Suppressor macrophage treated with lipopolysaccharide for 1 hour (primary cell): ENCODE measurements at regions not wholly inside any gene's neighbourhood (a gene's known extent, or its start where the extent isn't known, plus 50 kb on each side); places are given as distances from the start of the nearest gene placed in this dataset.

Source experiments
- DNase-seq, 3 donors: peaks; one replicate each; pipeline ENCODE4 v3.0.0-alpha.2; 2020 to 2022

DNA sequence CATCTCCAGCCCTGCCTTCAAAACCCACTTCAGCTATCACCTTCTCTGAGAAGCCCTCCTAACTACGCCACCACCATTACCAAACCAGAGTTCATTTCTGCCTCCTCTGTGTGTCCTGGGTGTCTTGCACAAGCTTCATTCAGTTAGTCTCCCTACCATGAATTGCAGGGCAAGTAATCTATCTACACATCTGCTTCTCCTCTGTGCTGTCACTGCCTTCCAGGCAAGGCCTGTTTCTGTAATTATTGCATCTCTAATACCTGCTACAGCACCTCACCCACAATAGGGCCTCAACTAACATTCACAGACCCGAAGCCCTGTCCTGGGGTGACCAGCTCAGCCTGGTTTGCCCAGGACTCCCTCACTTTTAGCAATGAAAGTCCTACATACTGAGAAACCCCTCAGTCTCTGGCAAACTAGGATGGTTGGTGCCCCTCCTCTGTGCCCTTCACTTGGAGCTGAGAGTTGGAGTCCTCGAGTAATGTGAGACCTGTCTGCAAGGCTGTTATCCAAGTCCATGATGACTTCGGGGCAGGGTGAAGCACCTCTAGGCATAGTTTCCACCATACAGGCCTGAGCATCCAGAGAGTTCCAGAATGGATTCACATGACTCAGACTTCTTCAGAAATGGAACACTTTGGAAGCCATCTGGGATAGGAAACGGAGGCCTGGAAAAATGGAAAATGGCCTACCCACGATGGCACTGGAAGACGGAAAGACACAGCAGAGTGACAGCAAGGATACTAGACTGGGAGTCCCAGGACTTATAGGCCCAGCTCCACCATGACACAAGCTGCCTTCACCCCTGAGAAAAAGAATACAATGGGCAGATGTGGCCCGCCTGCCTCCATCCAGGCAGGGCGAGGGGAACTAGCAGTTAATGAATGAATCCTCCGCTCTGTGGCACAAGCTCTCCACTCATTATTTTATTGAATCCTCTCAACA is 269.3 kb downstream of the BUD13 start:
- no peak for DNase-seq

DNA sequence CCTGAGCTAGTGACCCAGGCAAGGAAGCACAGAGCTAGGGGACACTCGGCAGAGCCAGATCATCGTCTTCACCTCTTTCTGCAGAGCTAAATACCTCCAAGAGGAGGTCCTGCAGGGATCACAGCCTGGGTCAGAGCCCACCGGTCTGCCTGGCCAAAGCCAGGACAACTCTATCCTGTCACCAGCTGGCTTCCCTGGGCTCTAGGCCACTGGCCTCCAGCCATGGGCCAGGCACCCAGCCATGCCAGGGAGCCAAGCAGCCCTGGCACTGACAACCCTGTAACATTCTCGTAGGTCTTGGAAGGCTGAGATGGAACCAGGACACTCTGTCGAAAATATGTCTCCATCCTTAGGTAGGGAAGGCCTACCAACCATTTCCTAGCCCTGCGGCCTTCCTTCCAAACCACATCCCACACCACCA is 270.1 kb downstream of the BUD13 start:
- no peak for DNase-seq

DNA sequence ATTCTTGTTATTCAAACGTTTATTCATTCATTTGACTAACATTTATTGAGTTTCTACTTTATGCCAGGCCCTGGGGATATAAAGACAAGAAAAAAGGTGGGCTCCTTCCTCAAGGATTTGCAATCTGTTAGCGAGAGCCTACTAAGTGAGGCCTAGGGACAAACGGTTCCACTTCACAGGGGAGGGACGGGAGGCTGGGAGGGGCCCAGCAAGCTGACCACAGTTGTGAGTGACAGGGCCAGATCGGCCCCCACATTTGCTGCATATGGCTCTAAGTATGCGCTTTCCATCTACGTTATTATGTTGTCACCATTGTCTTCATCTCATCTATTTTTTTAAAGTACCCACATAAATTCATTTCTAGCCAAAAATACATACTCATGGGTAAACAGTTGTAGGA is 271.1 kb downstream of the BUD13 start:
- no peak for DNase-seq

DNA sequence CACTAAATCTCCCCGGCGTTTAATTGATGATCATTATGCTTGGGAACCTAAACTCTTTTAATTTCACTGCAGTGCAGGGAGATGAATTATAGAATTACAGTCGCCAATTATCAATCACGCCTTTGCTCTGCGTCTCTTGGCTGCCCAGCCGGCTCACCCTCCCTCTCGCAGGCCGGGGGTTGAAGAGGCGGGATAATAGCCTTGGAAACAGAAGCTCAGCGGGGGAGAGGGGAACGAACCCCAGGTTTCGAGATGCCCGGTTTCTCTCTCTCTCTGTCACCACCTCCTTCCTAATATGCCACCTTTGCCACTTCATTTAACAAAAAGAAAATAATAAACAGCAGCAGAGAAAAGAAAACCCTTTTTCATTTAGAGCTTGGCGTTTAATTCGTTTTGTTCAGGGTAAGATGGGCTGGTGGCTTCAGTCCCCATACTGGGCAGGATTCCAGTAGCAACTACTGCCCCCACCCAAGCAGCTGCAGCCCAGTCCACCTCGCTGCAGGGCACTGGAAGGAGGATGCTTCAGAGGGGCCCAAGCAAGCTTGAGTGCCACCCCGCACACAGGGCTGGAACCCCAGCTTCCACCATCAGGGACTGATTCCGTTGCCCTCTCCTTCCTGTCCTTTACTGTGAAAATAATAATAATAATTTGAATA is 271.7 kb downstream of the BUD13 start:
- DNase-seq, result no peak

DNA sequence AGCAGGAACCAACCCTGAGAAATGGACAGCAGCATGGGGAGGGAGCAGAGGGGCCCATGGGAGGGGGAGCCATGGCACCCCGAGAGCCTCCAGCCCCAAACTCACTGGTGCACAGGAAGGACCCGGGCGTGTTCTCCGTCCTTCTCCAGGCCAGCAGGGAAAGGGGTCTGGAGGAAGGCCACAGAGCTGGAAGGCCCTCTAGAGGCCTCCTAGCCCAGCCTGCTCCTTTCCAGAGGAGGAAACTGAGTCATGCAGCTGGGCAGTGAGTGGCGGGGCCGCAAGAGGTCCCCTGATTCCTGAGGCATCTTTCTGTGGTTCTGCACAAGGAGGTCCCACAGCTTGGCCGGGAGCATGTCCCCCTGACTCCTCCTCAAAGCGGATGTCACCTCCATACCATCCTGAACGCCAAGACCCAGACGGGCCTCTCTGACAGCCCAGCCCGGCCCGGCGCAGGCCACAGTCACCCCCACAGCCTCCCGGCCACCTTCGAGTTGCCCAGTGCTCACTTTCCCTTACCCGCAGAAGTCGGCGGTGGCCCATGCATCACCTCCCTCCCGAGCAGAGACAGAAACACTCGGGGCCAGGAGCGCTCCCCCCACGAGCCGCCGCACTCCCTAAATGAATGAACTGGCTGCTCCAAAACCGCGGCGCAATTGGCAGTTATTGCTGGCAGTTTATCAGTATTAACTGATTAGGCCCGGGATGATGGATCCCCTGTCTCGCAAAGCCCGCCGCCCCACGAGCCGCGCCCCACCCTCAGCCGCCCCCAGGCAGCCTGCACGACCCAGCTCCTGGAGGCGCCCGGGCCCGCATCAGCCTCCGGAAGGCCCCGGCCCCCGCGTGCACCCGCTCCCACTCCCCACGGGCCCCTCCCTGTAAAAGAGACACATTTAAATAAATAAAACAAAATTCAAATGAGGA is 272.5 kb downstream of the BUD13 start:
- DNase-seq, result no peak

DNA sequence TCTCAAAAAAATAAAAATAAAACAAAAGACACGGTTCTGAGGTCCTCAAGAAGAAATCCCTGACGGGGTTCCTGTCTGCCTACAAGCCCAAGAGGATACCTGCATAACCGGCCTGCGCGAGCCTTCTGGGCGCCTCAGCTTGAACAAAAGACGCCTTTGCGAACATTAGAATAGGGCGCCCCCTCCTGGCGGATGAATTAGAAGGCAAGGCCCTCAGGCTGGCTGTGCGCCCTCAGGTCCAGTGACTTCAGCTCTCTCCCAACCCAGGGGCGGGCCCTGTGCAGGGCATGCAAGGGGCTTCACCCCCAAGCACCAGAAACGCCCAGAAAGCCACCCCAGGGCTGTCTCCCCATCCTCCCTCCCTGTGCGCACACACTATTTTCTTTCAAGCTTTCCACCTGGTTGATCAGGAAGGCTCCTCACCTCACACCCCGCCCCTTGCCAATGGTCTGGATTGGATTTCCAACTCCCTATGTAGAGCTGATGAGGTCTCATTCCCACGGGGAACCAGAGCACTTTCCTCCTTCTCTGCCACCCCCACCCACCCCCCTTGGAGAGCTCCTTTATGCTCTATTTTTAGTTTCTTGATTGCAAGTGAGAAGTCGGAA is 273.3 kb downstream of the BUD13 start:
- peak; percentile 70 to 89 (median 76) for DNase-seq

DNA sequence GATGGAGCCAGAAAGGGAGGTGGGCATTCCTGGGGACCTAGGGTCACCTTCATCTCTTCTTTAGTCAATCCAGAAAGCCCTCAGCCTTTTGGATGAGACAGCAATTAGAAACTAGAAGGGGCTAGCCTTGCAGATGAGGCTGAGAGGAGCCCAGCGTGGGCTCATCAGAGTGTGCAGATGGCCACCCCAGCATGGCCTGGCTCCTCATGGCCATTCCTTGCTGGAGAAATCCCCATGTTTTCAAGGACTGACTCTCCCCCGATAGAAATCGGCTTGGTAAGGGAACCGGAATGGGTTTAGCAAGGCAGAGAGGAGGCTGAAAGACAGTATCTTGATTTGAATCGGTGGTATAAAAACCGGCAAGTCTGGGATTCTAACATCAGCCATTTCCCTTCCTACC is 274.6 kb downstream of the BUD13 start:
- no peak for DNase-seq

DNA sequence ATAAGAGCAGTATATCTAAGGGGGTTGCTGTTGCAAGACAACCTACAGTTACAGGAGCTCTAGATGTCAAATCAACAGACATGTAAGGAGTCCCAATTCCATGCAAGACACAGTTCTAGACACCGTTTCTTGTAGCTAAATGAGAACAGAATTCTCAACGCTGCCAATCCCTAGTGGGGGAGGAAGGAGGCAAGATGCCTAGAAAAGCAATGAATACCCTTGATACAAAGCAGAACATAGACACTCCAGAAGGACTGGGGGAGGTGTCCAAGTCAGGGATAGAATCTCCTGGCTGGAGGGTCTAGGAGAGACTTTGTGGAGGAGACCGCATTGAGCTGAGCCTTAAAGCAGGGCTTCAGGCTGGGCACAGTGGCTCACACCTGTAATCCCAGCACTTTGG is 280.2 kb downstream of the BUD13 start:
- no peak for DNase-seq

DNA sequence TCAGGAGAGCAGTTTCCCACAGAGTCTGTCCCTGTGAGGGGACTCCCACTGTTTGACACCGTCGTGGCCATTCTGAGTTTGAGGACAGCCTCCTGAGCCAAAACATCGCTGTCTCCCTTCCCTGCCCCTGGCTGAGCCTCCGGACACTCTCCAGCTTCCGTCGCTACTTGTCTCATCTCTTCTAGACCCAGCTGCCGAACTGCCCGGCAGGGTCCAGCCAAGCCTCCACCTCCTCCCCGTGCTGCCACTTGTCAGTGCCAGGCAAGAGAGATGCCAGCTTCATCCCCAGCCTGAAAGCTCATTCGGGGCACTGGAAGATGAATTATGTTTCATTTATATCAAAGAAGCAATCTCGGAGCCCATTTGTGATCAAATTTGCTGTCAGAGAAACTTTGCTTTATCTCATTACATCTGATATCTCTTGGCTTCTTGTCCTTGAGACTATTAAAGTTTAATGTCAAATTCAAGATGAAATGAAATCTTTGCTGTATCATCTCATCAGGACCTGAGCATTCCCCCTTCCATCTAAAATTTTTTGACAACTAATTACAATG is 283.9 kb downstream of the BUD13 start:
- DNase-seq, result no peak

DNA sequence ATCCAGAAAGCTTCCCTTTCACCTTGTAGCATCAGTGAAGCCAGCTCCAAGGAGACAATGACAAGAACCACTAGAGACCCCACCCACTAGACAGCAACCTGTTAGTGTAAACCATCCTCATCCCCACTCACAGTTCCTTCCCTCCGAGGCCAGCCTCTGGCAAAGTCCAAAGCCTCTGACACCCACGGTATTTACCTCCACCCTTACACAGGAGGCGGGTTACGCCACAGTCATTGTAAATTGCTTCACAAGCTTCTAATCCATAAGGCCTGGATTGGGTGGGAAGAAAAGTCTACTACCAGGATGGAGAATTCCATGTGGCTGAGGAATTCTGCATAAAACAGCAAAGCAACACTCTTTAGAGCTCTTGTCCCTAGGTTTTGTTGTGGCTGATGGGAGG is 287.4 kb downstream of the BUD13 start:
- no peak for DNase-seq

DNA sequence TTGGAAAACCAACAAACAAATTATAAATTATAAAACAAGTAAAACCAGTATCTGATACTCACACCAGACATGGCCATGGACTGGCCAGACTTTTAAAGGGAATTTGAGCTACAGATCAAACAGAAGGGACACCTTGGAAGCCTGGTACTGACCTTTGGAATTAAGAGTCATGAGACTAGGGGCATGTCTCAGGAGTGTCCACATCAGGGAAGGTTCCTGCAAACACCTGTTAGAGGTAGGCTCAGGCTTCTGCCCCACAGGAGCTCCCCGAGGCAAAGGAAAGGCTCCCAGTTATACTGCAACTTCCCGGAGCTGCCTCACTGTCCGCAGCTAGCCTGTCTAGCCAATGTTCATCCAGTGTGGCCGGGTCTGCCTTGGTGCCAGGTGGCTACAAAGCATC is 290.1 kb downstream of the BUD13 start:
- DNase-seq, result no peak

DNA sequence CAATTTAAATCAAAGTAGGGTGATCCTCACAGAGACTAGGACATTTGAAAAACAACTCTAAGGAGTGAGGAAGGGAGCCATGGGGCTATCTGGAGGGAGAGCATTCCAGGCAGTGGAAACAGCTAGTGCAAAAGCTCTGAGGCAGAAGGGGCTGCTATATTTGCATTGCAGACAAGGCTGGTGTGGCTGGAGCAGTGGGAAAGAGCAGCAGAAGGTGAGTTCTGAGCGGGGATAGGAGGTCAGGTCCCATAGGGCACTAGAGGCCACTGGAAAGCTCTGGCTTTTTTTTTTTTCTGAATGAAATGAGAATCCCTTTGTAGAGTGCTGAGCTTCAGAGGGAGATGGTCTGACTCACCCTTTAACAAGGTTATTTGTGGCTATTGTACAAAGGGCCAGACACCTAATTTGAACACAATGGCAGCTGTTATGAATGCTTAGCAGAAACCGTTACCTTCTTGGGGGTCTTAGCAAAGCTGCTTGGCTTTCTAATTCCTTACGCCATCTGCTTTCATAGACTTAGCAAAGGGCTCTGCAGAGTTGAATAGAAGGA is 291.6 kb downstream of the BUD13 start:
- DNase-seq, result no peak

DNA sequence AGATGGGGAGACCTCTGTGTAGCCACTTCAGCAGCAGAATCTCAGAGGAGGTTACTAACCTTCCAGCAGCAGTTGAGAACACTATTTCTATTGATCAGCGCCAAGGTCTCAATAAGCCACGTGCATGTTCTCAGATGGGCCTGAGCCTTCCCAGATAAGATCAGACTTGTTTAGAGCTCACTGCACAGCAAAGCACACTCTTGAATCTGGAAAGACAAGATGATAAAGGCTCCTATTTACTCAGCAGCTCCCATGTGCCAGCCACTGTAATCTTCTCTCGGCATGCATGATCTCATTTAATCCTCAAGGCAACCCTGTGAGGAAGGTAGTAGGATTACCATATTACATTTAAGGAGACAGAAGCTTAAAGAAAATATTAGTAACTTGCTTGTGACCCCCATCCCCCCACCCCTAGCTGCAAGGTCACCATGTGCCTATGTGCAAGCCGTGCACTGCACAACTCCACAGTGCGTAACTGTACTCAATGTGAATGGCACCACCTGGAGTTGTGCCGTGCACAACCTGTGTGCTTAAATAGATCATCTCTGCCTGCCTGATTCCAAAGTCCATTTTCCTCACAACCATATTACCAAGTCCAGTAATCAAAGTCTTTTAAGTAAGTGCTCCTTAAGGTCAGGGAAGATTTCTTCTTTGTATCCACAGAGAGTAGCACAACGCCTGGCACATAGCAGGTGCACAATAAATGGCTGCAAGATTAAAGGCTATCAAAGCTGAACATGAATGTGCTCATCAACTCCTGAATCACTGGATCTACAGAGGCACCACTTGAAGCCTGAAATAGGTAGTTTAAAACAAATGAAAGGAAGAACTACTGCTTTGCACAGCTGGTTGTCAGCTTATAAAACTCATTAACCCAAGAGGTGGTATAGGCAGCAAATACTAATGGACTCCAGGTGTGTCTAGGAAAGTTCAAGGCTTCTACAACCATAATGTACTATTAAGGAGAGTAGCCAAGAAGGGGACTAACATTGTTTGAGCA is 293.8 kb downstream of the BUD13 start:
- no peak for DNase-seq

DNA sequence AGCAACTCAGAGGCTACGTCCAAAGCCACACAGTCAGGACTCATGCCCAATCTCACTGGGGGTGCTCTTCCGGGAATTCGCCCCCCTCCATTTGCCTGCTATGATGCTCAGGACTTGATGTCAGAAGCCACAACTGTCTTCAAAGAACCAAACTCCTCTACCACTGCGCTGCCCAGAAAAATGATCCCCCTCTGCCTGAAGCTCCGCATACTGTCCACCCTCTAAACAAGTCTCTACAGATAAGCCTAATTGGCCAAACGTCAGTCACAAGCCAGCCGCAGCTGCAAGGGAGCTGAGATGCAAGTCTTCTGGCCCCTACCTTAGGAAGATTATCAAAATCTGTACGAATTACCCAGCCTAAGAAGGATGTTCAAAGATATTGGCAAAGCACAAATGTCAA is 294.6 kb downstream of the BUD13 start:
- DNase-seq, result no peak

DNA sequence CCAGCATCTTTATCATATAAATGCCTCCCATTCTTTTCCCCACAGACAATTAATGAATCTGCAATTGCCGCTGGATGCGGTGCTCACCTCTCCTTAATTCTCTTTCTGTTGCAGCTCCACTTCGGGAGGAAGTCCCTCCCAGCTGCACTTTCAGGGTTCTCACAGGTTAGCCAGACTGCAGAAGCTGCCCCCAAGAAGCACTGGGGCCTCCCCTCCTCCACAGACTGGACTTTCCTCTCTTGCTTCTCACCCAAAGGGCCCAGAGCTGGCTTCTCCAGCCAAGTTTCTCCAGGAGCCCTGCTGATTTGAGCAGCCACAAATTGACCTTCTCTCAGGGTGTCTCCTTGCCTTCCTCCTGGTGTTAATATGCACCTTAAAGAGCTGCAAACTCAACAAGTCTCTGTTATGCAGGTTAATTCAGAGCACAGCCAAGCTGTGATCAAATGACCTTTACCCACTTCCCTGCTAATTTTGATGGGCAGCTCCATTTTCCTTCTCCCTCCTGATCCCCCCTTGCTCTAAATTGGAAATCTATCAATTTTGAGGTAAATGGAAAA is 298.9 kb downstream of the BUD13 start:
- no peak for DNase-seq

DNA sequence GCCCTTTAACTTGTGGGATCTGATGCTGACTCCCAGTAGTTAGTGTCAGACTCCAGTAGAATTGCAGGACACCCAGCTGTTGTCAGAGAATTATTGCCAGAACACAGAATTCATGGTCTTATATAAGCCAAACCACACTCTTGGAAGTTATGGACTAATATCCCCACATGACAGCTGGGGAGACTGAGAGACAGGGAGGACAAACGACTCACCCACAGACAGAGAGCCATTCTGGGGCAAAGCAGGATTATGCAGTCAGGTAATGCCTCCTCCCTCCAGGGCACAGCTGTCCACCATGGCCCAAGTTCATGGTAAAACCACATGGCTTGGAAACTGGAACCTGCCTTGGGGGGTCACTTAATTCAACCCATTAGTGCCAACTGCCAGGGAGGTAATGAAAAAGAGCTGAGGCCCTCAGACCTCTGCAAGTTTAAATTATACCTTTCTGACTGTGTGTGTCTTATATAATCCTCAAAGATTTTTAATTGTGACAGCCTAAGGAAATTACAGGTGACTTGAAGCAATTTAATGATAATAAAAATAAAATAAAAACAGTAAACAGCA is 299.5 kb downstream of the BUD13 start:
- DNase-seq, result no peak

DNA sequence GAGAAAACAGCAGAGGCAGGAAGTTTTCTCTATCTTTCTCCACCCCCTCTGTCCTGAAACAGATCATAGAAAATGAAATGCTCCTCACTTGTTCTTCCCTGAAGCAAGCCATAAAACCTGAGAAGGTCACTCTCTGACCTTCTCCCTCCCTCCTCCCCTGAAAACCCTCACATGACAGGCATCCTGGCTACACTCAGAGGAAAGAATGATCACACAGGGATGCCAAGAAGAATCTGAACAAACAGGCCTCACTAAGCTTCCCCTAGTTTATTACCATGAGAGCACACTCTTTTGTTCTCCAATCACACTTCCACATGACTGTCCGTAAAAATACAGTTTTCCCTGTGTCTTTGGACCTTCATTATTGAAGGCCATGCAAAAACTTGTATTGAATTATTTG is 300.1 kb downstream of the BUD13 start:
- DNase-seq, result no peak

DNA sequence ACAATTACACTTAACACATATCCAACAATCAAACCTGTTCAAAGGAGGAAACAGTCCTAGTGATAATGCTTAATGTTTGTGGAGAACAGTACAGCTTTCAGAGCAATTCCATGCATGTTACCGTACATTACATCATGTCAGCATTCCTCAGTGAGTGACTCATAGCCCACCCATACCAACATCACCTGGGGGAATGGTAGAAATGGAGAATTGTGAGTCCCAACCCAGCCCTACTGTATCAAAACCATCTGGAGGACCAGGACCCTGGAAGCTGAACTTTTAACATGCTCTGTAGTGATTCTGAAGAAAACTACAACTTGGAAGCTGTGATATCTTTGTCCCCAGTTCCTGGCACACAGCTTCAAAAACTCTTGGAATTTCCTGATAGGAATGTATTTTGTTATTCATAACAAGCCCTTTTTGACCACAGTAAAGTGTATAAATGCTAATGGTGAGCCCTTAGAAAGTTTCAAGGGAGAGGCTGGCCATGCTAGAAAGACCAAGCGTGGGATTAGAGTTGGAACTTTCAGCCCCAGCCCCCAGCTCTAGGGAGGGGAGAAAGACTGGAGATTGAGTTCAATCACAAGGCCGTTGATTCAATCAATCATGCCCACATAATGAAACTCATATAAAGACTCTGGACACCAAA is 301.1 kb downstream of the BUD13 start:
- no peak for DNase-seq

DNA sequence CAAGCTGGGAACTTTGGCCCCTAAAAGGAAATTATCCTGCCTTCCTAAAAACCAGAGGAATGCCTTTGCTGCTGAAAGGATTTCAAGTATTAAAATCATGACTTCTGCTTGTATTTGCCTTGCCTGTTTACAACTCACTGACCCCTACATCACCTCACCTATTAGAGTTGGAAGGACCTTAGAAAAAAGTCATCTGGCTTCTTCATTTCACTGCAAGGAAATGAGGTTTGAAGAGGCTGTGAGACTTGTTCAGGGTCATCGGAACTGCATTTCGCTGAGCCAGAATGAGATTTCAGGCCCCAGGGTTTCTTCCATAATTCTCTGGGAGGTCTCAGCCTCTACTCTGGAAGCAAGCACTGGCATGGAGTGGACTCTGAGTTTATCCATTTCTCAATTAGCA is 304.1 kb downstream of the BUD13 start:
- DNase-seq, result no peak

DNA sequence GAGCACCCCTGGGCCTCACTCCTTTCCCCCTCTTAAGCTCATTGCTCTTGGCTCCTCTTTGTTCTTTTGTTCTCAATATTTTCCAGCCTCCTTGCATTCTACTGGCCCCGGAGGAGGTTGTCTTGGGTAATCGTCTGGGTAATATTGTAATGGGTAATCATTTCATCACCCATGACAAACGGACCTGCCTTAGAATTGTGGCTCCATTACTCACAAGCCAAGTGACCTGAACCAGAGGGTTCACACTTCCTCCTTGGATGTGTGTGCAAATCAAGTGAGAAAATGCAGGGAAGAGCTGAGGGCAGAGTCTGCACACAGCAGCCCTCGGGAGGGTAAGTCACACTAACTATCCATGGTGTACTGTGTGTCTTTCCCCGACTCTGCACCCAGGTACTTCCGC is 305.0 kb downstream of the BUD13 start:
- no peak for DNase-seq
